ES-I3 (cell line): ENCODE measurements at regions not wholly inside any gene's neighbourhood (a gene's known extent, or its start where the extent isn't known, plus 50 kb on each side); places are given as distances from the start of the nearest gene placed in this dataset.
"Not testable (repeated sequence)": the region's sequence is repeated elsewhere in the genome, so short reads cannot be mapped to it uniquely, and the experiment has no call there.

Experiments used
- H3K36me3 ChIP-seq: 2 replicates; pipeline ENCODE4 v1.6.1; 2013; ENCODE audit warnings: mild to moderate bottlenecking, low read length, control low read depth, moderate library complexity; ENCODE audit not compliant: insufficient read depth
- H3K4me1 ChIP-seq: 2 replicates; pipeline ENCODE4 v1.6.1; 2013; ENCODE audit warnings: mild to moderate bottlenecking, control low read depth, low read length; ENCODE audit not compliant: insufficient read depth
- H3K9ac ChIP-seq: 2 replicates; pipeline ENCODE4 v1.6.1; 2013; ENCODE audit warnings: low read depth, mild to moderate bottlenecking, low read length, moderate library complexity
- H3K9me3 ChIP-seq: 2 replicates; pipeline ENCODE4 v1.6.1; 2013; ENCODE audit warnings: mild to moderate bottlenecking, low read length, moderate library complexity; ENCODE audit not compliant: control insufficient read depth, insufficient read depth

DNA sequence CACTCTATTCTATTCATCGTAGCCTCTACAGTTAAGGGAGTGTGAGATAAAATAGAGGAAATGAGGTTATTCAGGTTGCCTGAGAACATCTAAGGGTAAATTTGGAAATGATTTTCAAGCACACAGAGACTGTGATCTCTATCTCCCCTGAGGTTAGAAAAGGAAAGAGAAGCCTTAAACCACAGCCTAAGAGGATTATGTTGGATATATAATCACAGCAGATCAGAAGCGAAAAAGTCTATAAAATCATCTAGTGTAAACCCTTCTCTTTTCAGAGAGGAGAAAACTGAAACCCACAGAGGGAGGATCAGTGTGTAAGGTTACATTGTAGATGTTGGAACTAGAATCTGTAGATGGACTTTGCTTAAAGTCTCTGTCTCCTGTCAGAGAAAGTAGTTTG is 90.6 kb upstream of the SEMA3E start:
- Histone ChIP-seq H3K4me1 (peaks cover 6% of the 10 kb centered on the region; the same call in 1 of the 2 replicates), H3K9me3 (no peaks in the 10 kb centered on the region)

GRCh38 chr7:83738291-83738835 is 89.4 kb upstream of the SEMA3E start:
- H3K9me3 ChIP-seq, result no peaks in the 10 kb centered on the region
- H3K36me3 ChIP-seq, result no peaks in the 10 kb centered on the region
- H3K9ac ChIP-seq, result no peak overlapping the region
- H3K4me1 ChIP-seq, result peaks cover 6% of the 10 kb centered on the region; the same call in 1 of the 2 replicates

More for the DNA sequence above, 90.6 kb upstream of the SEMA3E start:
- Histone ChIP-seq H3K9ac (no peak overlapping the region), H3K36me3 (no peaks in the 10 kb centered on the region)

DNA sequence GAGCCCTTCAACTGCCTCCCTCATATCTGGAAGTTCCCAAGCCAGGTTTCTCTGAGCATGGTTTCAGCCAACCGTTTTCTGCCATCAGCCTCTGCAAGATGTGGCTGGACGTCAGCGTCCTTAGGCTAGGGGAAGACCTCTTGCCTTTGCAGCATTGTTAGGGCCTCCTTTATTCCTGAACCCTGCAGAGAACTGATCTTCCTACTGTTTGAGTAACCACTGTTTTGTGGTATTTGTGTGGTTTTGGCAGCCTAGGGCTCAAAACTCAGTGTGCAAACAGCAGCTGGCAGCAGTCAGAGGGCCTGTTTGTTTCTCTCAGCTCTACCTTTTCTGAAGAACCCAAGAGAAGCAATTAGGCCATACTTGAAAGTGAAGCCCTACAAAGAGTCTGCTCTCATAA is 83.4 kb upstream of the SEMA3E start:
- Histone ChIP-seq H3K9me3 (no peaks in the 10 kb centered on the region), H3K4me1 (no peaks in the 10 kb centered on the region), H3K36me3 (no peaks in the 10 kb centered on the region), H3K9ac (no peak overlapping the region)

DNA sequence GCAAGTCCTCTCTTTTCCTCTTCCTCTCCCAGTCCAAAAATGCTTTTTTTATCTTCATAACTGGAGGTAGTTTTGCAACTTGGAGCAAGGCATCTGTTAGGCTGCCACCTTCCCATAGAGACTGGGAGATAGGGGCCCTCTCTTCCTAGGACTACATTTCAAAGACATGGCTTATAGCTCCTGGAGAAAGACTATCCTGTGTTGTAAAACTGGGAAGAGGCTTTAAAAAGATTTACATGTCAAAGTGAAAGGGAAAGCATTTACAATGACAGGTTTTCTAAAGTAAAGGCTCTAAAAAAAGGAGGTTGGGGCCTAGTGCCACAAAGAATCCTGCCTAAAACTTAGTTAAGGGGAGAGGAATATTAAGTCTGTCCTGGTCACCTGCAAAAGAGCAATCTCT is 82.2 kb upstream of the SEMA3E start:
- Histone ChIP-seq H3K9ac (no peak overlapping the region), H3K4me1 (no peaks in the 10 kb centered on the region), H3K9me3 (no peaks in the 10 kb centered on the region), H3K36me3 (no peaks in the 10 kb centered on the region)

- not testable (repeated sequence) for H3K4me1 ChIP-seq
Observed at GRCh38 chr7:83716923-83717322, 68.0 kb upstream of the SEMA3E start.

GRCh38 chr7:83708531-83708930 is 59.6 kb upstream of the SEMA3E start:
- Histone ChIP-seq H3K36me3 (no peaks in the 10 kb centered on the region), H3K4me1 (peaks cover 4% of the 10 kb centered on the region; the same call in 1 of the 2 replicates), H3K9me3 (peaks cover 7% of the 10 kb centered on the region; the same call in 1 of the 2 replicates), H3K9ac (no peak overlapping the region)

More at GRCh38 chr7:83716923-83717322, 68.0 kb upstream of the SEMA3E start:
- not testable (repeated sequence) for H3K9me3 ChIP-seq, H3K36me3 ChIP-seq, H3K9ac ChIP-seq

DNA sequence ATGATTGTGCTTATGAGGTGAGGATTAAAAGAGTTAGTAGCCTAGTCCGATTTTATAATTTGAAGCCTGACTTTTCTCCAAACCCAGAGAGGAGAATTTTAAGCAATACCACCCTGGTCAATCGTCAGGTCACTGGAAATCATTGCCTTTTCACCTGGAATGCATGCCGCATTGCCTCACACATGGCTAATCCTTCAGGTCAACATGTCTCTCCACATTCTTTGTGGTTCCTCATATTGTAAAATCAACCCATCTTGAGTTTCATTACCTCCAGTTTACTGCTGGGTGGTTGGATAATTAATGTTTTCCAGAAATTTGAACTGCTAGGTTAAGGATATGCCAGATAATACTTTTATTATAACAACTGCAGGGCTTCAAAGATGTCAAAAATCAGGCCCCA is 55.6 kb upstream of the SEMA3E start:
- Histone ChIP-seq H3K9ac (no peak overlapping the region), H3K9me3 (peaks cover 7% of the 10 kb centered on the region; the same call in 1 of the 2 replicates), H3K36me3 (no peaks in the 10 kb centered on the region), H3K4me1 (peaks cover 4% of the 10 kb centered on the region; the same call in 1 of the 2 replicates)

DNA sequence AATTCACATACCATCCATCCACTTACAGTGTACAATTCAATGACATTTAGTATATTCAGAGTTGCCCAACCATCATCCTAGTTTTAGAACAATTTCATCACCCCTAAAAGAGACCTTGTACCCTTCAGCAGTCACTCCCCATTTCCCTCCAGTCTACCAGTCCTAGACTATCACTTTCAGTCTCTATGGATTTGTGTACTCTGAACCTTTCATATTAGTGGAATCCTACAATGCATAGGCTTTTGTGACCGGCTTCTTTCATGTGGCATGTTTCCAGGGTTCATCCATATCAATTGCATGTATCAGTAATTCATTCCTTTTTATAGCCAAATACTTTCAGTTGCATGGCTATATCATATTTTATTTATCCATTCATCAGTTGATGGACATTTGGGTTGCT is 53.5 kb upstream of the SEMA3E start:
- Histone ChIP-seq H3K36me3 (no peaks in the 10 kb centered on the region), H3K4me1 (peaks cover 4% of the 10 kb centered on the region; the same call in 1 of the 2 replicates), H3K9ac (no peak overlapping the region), H3K9me3 (no peaks in the 10 kb centered on the region)

DNA sequence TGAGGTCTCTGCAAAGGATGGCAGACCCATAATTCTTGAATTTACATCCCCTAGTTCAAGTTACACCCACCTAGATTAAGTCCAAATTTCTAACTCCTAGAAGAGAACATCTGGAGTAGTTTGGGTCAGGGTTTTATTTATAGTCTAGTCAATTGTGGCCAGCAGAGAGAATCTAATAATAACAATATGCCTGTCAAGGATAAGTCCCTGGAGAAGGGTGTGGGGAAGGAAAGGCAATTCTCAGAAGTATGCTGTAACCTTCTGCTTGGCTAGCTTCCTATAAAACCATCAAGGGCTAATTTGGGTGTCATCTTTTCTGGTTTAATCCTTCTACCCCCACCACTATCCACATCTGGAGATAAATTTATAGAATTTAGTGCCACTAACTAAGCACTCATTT is 52.8 kb upstream of the SEMA3E start:
- Histone ChIP-seq H3K36me3 (no peaks in the 10 kb centered on the region), H3K4me1 (peaks cover 4% of the 10 kb centered on the region; the same call in 1 of the 2 replicates)

More for the DNA sequence above, 52.8 kb upstream of the SEMA3E start:
- H3K9me3 ChIP-seq, result no peaks in the 10 kb centered on the region
- no peak overlapping the region for H3K9ac ChIP-seq
